Duodenal mucosa (tissue), 2 donors: ENCODE measurements at regions not wholly inside any gene's neighbourhood (a gene's known extent, or its start where the extent isn't known, plus 50 kb on each side); places are given as distances from the start of the nearest gene placed in this dataset.

ENCODE experiments used
- H3K27ac ChIP-seq: one replicate; pipeline ENCODE4 v1.7.0; 2013; ENCODE audit warnings: low read depth, low read length
- H3K27me3 ChIP-seq, 2 donors: one replicate each; pipeline ENCODE4 v1.7.0; 2013; ENCODE audit warnings: low read length in 2 of 2, control low read depth in 1 of 2; ENCODE audit not compliant: insufficient read depth in 2 of 2, control insufficient read depth in 1 of 2
- H3K36me3 ChIP-seq, 2 donors: one replicate each; pipeline ENCODE4 v1.7.0; 2013; ENCODE audit warnings: low read length in 2 of 2, control low read depth in 1 of 2; ENCODE audit not compliant: insufficient read depth in 2 of 2, control insufficient read depth in 1 of 2
- H3K4me1 ChIP-seq, 2 donors: one replicate each; pipeline ENCODE4 v1.7.0; 2013; ENCODE audit warnings: low read length in 2 of 2, control low read depth in 1 of 2; ENCODE audit not compliant: insufficient read depth in 2 of 2, control insufficient read depth in 1 of 2
- H3K4me3 ChIP-seq, 2 donors: one replicate each; pipeline ENCODE4 v1.7.0; 2013; ENCODE audit warnings: low read length in 2 of 2, low read depth in 1 of 2
- H3K9ac ChIP-seq, 2 donors: one replicate each; pipeline ENCODE4 v1.7.0; 2013; ENCODE audit warnings: low read length in 2 of 2, low read depth in 1 of 2
- H3K9me3 ChIP-seq, 2 donors: one replicate each; pipeline ENCODE4 v1.7.0; 2013; ENCODE audit warnings: low read length in 2 of 2, control low read depth in 1 of 2; ENCODE audit not compliant: control insufficient read depth in 1 of 2

- H3K36me3 ChIP-seq: no peaks in the 10 kb centered on the region
Observed at GRCh38 chr2:52454962-52455361, 1312.6 kb upstream of the CHAC2 start.

GRCh38 chr2:52452201-52452600, 1315.4 kb upstream of the CHAC2 start:
- Histone ChIP-seq H3K36me3 (no peaks in the 10 kb centered on the region), H3K27me3 (no peaks in the 10 kb centered on the region), H3K9ac (no peak overlapping the region), H3K4me3 (no peak overlapping the region), H3K9me3 (peaks cover 0 to 6% of the 10 kb centered on the region in 2 donors), H3K27ac (no peak overlapping the region), H3K4me1 (no peaks in the 10 kb centered on the region)

More at GRCh38 chr2:52454962-52455361, 1312.6 kb upstream of the CHAC2 start:
- H3K9ac ChIP-seq: no peak overlapping the region
- peaks cover 0 to 6% of the 10 kb centered on the region in 2 donors for H3K9me3 ChIP-seq
- H3K27ac ChIP-seq: no peak overlapping the region
- no peaks in the 10 kb centered on the region for H3K4me1 ChIP-seq
- H3K4me3 ChIP-seq: no peak overlapping the region
- H3K27me3 ChIP-seq: no peaks in the 10 kb centered on the region

- Histone ChIP-seq H3K36me3 (no peaks in the 10 kb centered on the region), H3K4me1 (no peaks in the 10 kb centered on the region), H3K9ac (no peak overlapping the region), H3K27me3 (no peaks in the 10 kb centered on the region), H3K9me3 (no peaks in the 10 kb centered on the region), H3K27ac (no peak overlapping the region), H3K4me3 (no peak overlapping the region)
Observed at GRCh38 chr2:52445686-52446085, 1321.9 kb upstream of the CHAC2 start.

- Histone ChIP-seq H3K36me3 (no peaks in the 10 kb centered on the region), H3K4me3 (no peak overlapping the region), H3K9me3 (peaks cover 4% of the 10 kb centered on the region in 2 donors), H3K27ac (no peak overlapping the region), H3K4me1 (no peaks in the 10 kb centered on the region), H3K27me3 (no peaks in the 10 kb centered on the region), H3K9ac (no peak overlapping the region)
Observed at GRCh38 chr2:52431352-52431760, 1336.2 kb upstream of the CHAC2 start.

- Histone ChIP-seq H3K4me1 (no peaks in the 10 kb centered on the region), H3K9ac (no peak overlapping the region), H3K4me3 (no peak overlapping the region), H3K27ac (no peak overlapping the region), H3K9me3 (peaks cover 4% of the 10 kb centered on the region in 2 donors), H3K27me3 (no peaks in the 10 kb centered on the region), H3K36me3 (no peaks in the 10 kb centered on the region)
Observed at GRCh38 chr2:52429740-52430139, 1337.9 kb upstream of the CHAC2 start.

- Histone ChIP-seq H3K4me3 (no peak overlapping the region), H3K9me3 (peaks cover 4% of the 10 kb centered on the region in 2 donors), H3K9ac (no peak overlapping the region), H3K27ac (no peak overlapping the region), H3K4me1 (no peaks in the 10 kb centered on the region), H3K27me3 (no peaks in the 10 kb centered on the region), H3K36me3 (no peaks in the 10 kb centered on the region)
Observed at GRCh38 chr2:52429171-52429570, 1338.4 kb upstream of the CHAC2 start.

GRCh38 chr2:52428224-52428623, 1339.4 kb upstream of the CHAC2 start:
- Histone ChIP-seq H3K27ac (no peak overlapping the region), H3K4me1 (no peaks in the 10 kb centered on the region)

GRCh38 chr2:52423655-52424054, 1343.9 kb upstream of the CHAC2 start:
- Histone ChIP-seq H3K4me1 (no peaks in the 10 kb centered on the region), H3K36me3 (no peaks in the 10 kb centered on the region), H3K27ac (no peak overlapping the region), H3K27me3 (no peaks in the 10 kb centered on the region), H3K4me3 (no peak overlapping the region), H3K9ac (no peak overlapping the region), H3K9me3 (peaks cover 0 to 4% of the 10 kb centered on the region in 2 donors)

More at GRCh38 chr2:52428224-52428623, 1339.4 kb upstream of the CHAC2 start:
- Histone ChIP-seq H3K27me3 (no peaks in the 10 kb centered on the region), H3K9ac (no peak overlapping the region), H3K36me3 (no peaks in the 10 kb centered on the region), H3K9me3 (peaks cover 4% of the 10 kb centered on the region in 2 donors), H3K4me3 (no peak overlapping the region)

GRCh38 chr2:52423111-52423510, 1344.5 kb upstream of the CHAC2 start:
- Histone ChIP-seq H3K27me3 (no peaks in the 10 kb centered on the region), H3K36me3 (no peaks in the 10 kb centered on the region), H3K9me3 (peaks cover 0 to 4% of the 10 kb centered on the region in 2 donors), H3K4me3 (no peak overlapping the region), H3K27ac (no peak overlapping the region), H3K4me1 (no peaks in the 10 kb centered on the region), H3K9ac (no peak overlapping the region)

- Histone ChIP-seq H3K27me3 (no peaks in the 10 kb centered on the region), H3K4me1 (no peaks in the 10 kb centered on the region), H3K27ac (no peak overlapping the region), H3K36me3 (no peaks in the 10 kb centered on the region), H3K9me3 (no peaks in the 10 kb centered on the region), H3K9ac (no peak overlapping the region), H3K4me3 (no peak overlapping the region)
Observed at GRCh38 chr2:52416340-52416739, 1351.3 kb upstream of the CHAC2 start.
